GM12891 (cell line): ENCODE measurements at regions not wholly inside any gene's neighbourhood (a gene's known extent, or its start where the extent isn't known, plus 50 kb on each side); places are given as distances from the start of the nearest gene placed in this dataset.

Experiments
- POLR2A ChIP-seq: IDR thresholded peaks from 2 replicates; pipeline ENCODE4 v1.6.1; 2011; ENCODE audit warnings: low read depth, low read length, control low read depth
- POLR2AphosphoS5 ChIP-seq: IDR thresholded peaks from 2 replicates; pipeline ENCODE4 v1.6.1; 2011; ENCODE audit warnings: low read depth, low read length, control low read depth
- POU2F2 ChIP-seq: IDR thresholded peaks from 2 replicates; pipeline ENCODE4 v1.6.1; 2011; ENCODE audit warnings: low read depth, mild to moderate bottlenecking, control low read depth, low read length, moderate library complexity
- TAF1 ChIP-seq: IDR thresholded peaks from 2 replicates; pipeline ENCODE4 v1.6.1; 2011; ENCODE audit warnings: low read depth, low read length, control low read depth

GRCh38 chr5:111935009-111935408 is 178.0 kb upstream of the NREP start:
- TF ChIP-seq TAF1, result no peak
- no peak for TF ChIP-seq POLR2A
- TF ChIP-seq POLR2AphosphoS5, result no peak
- no peak for TF ChIP-seq POU2F2
